GM21423 (cell line): ENCODE measurements at regions not wholly inside any gene's neighbourhood (a gene's known extent, or its start where the extent isn't known, plus 50 kb on each side); places are given as distances from the start of the nearest gene placed in this dataset.

ENCODE experiments used
- ATAC-seq: cut with Tn5 transposase; IDR thresholded peaks from one replicate; pipeline ENCODE4 v1.9.1; 2021; ENCODE audit warnings: mild to moderate bottlenecking, moderate library complexity; ENCODE audit not compliant: unreplicated experiment

DNA sequence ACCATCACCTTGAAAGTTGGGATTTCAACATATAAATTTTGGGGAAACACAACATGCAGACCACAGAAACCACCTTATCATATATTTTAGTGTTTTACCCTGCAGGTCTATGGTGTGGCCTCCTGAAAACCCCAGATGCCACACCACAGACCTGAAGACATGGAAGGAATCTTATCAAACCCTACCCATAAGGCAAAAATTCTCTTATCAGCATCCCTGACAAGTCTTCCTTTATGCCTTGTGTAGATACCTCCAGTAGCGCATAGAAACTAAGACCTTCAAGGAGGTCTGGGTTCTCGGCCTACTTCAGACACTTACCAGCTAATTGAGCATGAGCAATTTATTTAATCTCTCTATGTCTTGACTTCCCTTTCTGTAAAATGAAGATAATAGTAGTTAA, 59.1 kb upstream of the SLC14A2 start:
- ATAC-seq = no peak

DNA sequence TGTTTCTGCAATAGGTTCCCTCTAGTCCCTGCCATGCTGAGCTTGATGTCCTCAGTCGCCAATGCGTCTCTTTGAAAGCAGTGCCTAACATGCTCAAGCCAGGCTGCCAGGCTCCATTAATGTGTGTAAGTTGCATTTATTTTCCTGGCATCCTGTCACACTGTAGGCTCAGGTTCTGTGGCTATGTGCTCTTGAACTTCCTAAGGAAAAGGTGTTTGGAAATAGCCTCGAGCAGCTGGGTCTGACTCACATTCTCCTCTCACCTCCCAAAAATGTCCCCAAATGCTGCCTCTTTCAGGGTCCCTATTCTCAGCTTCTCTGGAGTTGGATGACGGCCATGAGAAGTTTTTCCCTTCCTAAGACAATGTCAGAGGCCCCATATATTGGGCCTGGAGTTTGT, 58.0 kb upstream of the SLC14A2 start:
- no peak for ATAC-seq

DNA sequence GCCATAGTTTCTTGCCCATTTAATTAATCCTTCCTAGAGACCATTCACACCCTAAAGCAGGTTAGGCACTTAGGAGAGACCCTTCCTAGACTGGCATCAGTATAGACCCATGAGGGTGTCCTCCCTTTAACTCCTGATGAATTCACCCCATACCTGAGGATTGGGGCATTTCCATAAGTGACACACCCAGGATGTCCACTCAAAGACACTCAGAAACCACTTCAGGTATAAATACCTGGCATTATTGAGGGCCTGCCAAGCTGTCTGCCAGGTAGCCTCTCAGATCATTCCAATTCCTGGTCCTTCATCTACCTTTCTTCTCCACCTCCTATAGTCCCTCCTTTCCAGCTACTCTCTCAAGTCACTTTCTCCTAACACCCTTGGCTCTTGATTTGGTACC, 57.5 kb upstream of the SLC14A2 start:
- no peak for ATAC-seq

DNA sequence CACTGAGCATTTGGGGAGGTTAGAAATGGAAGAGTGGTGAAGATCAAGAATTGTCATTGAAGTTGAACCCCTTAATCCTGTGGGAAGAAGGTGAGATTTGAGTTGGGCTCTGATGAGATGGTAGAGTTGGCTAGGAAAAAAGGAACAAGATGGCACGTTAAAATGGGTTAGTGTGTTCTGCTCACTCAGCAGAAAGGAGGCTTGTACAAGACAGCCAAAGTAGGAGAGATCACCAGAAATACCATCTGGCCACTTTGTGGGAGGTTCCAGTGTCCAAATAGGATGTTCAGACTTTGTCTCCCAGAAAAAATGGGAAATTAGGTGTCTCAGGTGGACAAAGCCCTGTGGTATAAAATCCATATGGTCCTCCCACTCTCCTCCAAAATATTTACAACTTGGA, 56.0 kb upstream of the SLC14A2 start:
- no peak for ATAC-seq

GRCh38 chr18:45560870-45561269, 54.4 kb upstream of the SLC14A2 start:
- ATAC-seq = no peak

GRCh38 chr18:45562567-45563479, 52.5 kb upstream of the SLC14A2 start:
- ATAC-seq = no peak

GRCh38 chr18:45565280-45565970, 49.9 kb upstream of the SLC14A2 start:
- ATAC-seq = no peak
